ENCODE measurements at regions not wholly inside any gene's neighbourhood (a gene's known extent, or its start where the extent isn't known, plus 50 kb on each side); places are given as distances from the start of the nearest gene placed in this dataset.

DNA sequence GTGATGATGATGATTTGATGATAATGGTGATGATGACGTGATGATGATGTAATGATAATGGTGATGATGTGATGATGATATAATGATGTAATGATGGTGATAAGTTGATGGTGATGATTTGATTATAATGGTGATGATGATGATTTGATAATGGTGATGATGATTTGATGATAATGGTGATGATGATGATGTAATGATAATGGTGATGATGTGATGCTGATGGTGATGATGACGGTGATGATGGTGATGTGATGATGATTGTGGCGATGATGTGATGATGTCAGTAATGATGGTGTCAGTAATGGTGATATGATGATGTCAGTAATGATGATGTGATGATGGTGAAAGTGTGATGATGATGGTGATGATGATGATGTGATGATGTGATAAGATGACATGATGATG, 613.4 kb downstream of the AACS start:
- TF ChIP-seq, protein P1, sequence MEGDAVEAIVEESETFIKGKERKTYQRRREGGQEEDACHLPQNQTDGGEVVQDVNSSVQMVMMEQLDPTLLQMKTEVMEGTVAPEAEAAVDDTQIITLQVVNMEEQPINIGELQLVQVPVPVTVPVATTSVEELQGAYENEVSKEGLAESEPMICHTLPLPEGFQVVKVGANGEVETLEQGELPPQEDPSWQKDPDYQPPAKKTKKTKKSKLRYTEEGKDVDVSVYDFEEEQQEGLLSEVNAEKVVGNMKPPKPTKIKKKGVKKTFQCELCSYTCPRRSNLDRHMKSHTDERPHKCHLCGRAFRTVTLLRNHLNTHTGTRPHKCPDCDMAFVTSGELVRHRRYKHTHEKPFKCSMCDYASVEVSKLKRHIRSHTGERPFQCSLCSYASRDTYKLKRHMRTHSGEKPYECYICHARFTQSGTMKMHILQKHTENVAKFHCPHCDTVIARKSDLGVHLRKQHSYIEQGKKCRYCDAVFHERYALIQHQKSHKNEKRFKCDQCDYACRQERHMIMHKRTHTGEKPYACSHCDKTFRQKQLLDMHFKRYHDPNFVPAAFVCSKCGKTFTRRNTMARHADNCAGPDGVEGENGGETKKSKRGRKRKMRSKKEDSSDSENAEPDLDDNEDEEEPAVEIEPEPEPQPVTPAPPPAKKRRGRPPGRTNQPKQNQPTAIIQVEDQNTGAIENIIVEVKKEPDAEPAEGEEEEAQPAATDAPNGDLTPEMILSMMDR (IDR thresholded peaks at IDR 0.05; ENCODE audit: low read length) = no peak
- no peak for TF ChIP-seq EZH2 (IDR thresholded peaks at IDR 0.05; ENCODE audit: borderline replicate concordance, low read length)
